Astrocyte (in vitro differentiated cells and primary cell): ENCODE measurements at regions not wholly inside any gene's neighbourhood (a gene's known extent, or its start where the extent isn't known, plus 50 kb on each side); places are given as distances from the start of the nearest gene placed in this dataset.

ENCODE experiments used
- DNase-seq: peaks from one replicate; pipeline ENCODE4 v3.0.0-alpha.2; 2010; ENCODE audit warnings: low read depth
- FAIRE-seq: peaks from 2 replicates; lab custom pipeline; 2011; peaks lifted over from hg19 to GRCh38; lab: Jason Lieb, UNC
- H2AFZ ChIP-seq: 2 replicates; pipeline ENCODE4 v1.6.0; 2012; ENCODE audit warnings: low read depth, low read length, inconsistent platforms
- H3K27ac ChIP-seq: 2 replicates; pipeline ENCODE4 v1.5.1; 2011; ENCODE audit warnings: low read depth, low read length, inconsistent platforms
- H3K27me3 ChIP-seq: 2 replicates; pipeline ENCODE4 v1.6.0; 2011; ENCODE audit warnings: low read length, inconsistent platforms; ENCODE audit not compliant: insufficient read depth
- H3K36me3 ChIP-seq: 2 replicates; pipeline ENCODE4 v1.5.1; 2011; ENCODE audit warnings: low read length, inconsistent platforms; ENCODE audit not compliant: insufficient read depth
- H3K4me1 ChIP-seq: 2 replicates; pipeline ENCODE4 v1.5.1; 2011; ENCODE audit warnings: low read length, inconsistent platforms; ENCODE audit not compliant: insufficient read depth
- H3K4me2 ChIP-seq: 2 replicates; pipeline ENCODE4 v1.6.0; 2012; ENCODE audit warnings: low read length, inconsistent platforms
- H3K4me3 ChIP-seq: 2 replicates; pipeline ENCODE4 v1.5.1; 2011; ENCODE audit warnings: low read depth, mild to moderate bottlenecking, low read length, inconsistent platforms; ENCODE audit not compliant: insufficient read depth
- H3K79me2 ChIP-seq: 2 replicates; pipeline ENCODE4 v1.6.0; 2012; ENCODE audit warnings: mild to moderate bottlenecking, low read length, inconsistent platforms; ENCODE audit not compliant: insufficient read depth
- H3K9ac ChIP-seq: 2 replicates; pipeline ENCODE4 v1.6.0; 2012; ENCODE audit warnings: mild to moderate bottlenecking, low read length, inconsistent platforms
- H3K9me3 ChIP-seq: 2 replicates; pipeline ENCODE4 v1.5.1; 2012; ENCODE audit warnings: low read depth, mild to moderate bottlenecking, low read length, inconsistent platforms; ENCODE audit not compliant: insufficient read depth
- H4K20me1 ChIP-seq: 2 replicates; pipeline ENCODE4 v1.6.0; 2012; ENCODE audit warnings: low read length, inconsistent platforms; ENCODE audit not compliant: insufficient read depth
- H3K27ac Mint-ChIP-seq: one replicate; pipeline ENCODE4 v1.8.0; 2021; ENCODE audit warnings: mild to moderate bottlenecking, mixed read lengths; ENCODE audit not compliant: unreplicated experiment
- H3K27me3 Mint-ChIP-seq: one replicate; pipeline ENCODE4 v1.8.0; 2021; ENCODE audit warnings: low read depth, mixed read lengths; ENCODE audit not compliant: unreplicated experiment
- H3K36me3 Mint-ChIP-seq: one replicate; pipeline ENCODE4 v1.8.0; 2021; ENCODE audit warnings: low read depth, mixed read lengths; ENCODE audit not compliant: unreplicated experiment
- H3K4me1 Mint-ChIP-seq: one replicate; pipeline ENCODE4 v1.8.0; 2021; ENCODE audit warnings: low read depth, mixed read lengths; ENCODE audit not compliant: unreplicated experiment
- H3K4me3 Mint-ChIP-seq: one replicate; pipeline ENCODE4 v1.8.0; 2021; ENCODE audit warnings: mild to moderate bottlenecking, moderate library complexity, mixed read lengths; ENCODE audit not compliant: unreplicated experiment
- H3K9me3 Mint-ChIP-seq: one replicate; pipeline ENCODE4 v1.8.0; 2021; ENCODE audit warnings: mild to moderate bottlenecking, mixed read lengths; ENCODE audit not compliant: unreplicated experiment
- CTCF ChIP-seq: IDR thresholded peaks from 2 replicates; pipeline ENCODE4 v1.5.1; 2011; ENCODE audit warnings: low read depth, mild to moderate bottlenecking, inconsistent platforms, low read length, moderate library complexity; ENCODE audit not compliant: insufficient read depth
- EZH2 ChIP-seq: IDR thresholded peaks from 2 replicates; pipeline ENCODE4 v1.6.1; 2012; ENCODE audit warnings: mild to moderate bottlenecking, low read length, inconsistent platforms; ENCODE audit not compliant: insufficient read depth

- peaks cover 7% of the 10 kb centered on the region for H3K27me3 Mint-ChIP-seq
- no peaks in the 10 kb centered on the region for H3K36me3 Mint-ChIP-seq
- TF ChIP-seq EZH2 (no peak), CTCF (no peak)
- no peaks in the 10 kb centered on the region for H3K79me2 ChIP-seq
- no peak overlapping the region for H3K4me3 Mint-ChIP-seq
- no peaks in the 10 kb centered on the region for H3K9me3 ChIP-seq
- no peaks in the 10 kb centered on the region for H3K4me1 ChIP-seq
- no peak overlapping the region for H3K27ac Mint-ChIP-seq
- H3K4me3 ChIP-seq: no peak overlapping the region
- no peaks in the 10 kb centered on the region for H3K4me1 Mint-ChIP-seq
- no peak overlapping the region for H3K27ac ChIP-seq
- DNase-seq (no peak), FAIRE-seq (no peak)
- no peaks in the 10 kb centered on the region for H4K20me1 ChIP-seq
- no peaks in the 10 kb centered on the region for H3K27me3 ChIP-seq
- peaks cover 11% of the 10 kb centered on the region for H3K9me3 Mint-ChIP-seq
- no peak overlapping the region for H3K4me2 ChIP-seq
- no peaks in the 10 kb centered on the region for H3K36me3 ChIP-seq
- no peak overlapping the region for H3K9ac ChIP-seq
- no peak overlapping the region for H2AFZ ChIP-seq
Observed at GRCh38 chr4:41375561-41375960, 118.8 kb downstream of the UCHL1 start.

- Mint-ChIP-seq H3K4me1 (no peaks in the 10 kb centered on the region), H3K36me3 (no peaks in the 10 kb centered on the region), H3K4me3 (no peak overlapping the region), H3K27me3 (peaks cover 9% of the 10 kb centered on the region), H3K9me3 (peaks cover 11% of the 10 kb centered on the region), H3K27ac (no peak overlapping the region)
- H3K27ac ChIP-seq: no peak overlapping the region
- no peak for TF ChIP-seq EZH2
- TF ChIP-seq CTCF: no peak
- H3K27me3 ChIP-seq: no peaks in the 10 kb centered on the region
- no peaks in the 10 kb centered on the region for H3K36me3 ChIP-seq
- no peaks in the 10 kb centered on the region for H4K20me1 ChIP-seq
- H3K4me2 ChIP-seq: no peak overlapping the region
- no peak overlapping the region for H3K9ac ChIP-seq
- DNase-seq (no peak), FAIRE-seq (no peak)
- no peak overlapping the region for H2AFZ ChIP-seq
- no peaks in the 10 kb centered on the region for H3K4me1 ChIP-seq
- H3K79me2 ChIP-seq: no peaks in the 10 kb centered on the region
- no peaks in the 10 kb centered on the region for H3K9me3 ChIP-seq
- no peak overlapping the region for H3K4me3 ChIP-seq
Observed at GRCh38 chr4:41377196-41377595, 120.5 kb downstream of the UCHL1 start.

GRCh38 chr4:41379230-41379629 is 122.5 kb downstream of the UCHL1 start:
- FAIRE-seq (no peak), DNase-seq (no peak)
- H3K27me3 Mint-ChIP-seq: peaks cover 6% of the 10 kb centered on the region
- H3K79me2 ChIP-seq: no peaks in the 10 kb centered on the region
- H3K4me2 ChIP-seq: no peak overlapping the region
- no peaks in the 10 kb centered on the region for H3K4me1 Mint-ChIP-seq
- no peaks in the 10 kb centered on the region for H3K9me3 ChIP-seq
- H3K9me3 Mint-ChIP-seq: peaks cover 6% of the 10 kb centered on the region
- no peaks in the 10 kb centered on the region for H3K27me3 ChIP-seq
- H3K4me3 ChIP-seq: no peak overlapping the region
- H3K27ac ChIP-seq: no peak overlapping the region
- no peak for TF ChIP-seq EZH2
- TF ChIP-seq CTCF: no peak
- H2AFZ ChIP-seq: no peak overlapping the region
- H3K9ac ChIP-seq: no peak overlapping the region
- H4K20me1 ChIP-seq: no peaks in the 10 kb centered on the region
- H3K4me1 ChIP-seq: no peaks in the 10 kb centered on the region
- no peak overlapping the region for H3K4me3 Mint-ChIP-seq
- H3K27ac Mint-ChIP-seq: no peak overlapping the region
- no peaks in the 10 kb centered on the region for H3K36me3 ChIP-seq
- no peaks in the 10 kb centered on the region for H3K36me3 Mint-ChIP-seq
